IPS-NIHi7 (cell line): ENCODE measurements at regions not wholly inside any gene's neighbourhood (a gene's known extent, or its start where the extent isn't known, plus 50 kb on each side); places are given as distances from the start of the nearest gene placed in this dataset.
"Not testable (repeated sequence)": the region's sequence is repeated elsewhere in the genome, so short reads cannot be mapped to it uniquely, and the experiment has no call there.

ENCODE experiments used
- DNase-seq: peaks from one replicate; pipeline ENCODE4 v3.0.0; 2012; ENCODE audit warnings: mixed read lengths; ENCODE audit errors: extremely low spot score

DNA sequence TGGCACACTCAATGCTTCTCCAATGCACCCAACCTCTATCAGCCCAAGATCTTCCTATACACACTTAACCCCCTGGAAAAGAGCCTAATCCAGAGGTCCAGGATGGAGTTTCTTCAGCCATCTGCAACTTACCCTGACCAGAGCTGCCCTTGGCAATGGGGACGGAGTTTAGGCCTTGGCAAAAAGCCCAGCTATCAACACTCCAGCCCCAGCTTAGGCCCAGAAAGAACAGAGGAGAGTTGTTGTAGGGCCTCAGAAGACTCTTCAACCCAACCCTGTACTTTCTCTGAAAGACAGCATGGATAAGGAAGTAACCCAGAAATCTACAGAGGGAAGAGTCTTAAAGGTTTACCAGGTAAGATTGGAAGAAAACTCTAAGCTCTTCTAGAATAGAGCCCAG is 219.3 kb upstream of the PELI2 start:
- no peak for DNase-seq

DNA sequence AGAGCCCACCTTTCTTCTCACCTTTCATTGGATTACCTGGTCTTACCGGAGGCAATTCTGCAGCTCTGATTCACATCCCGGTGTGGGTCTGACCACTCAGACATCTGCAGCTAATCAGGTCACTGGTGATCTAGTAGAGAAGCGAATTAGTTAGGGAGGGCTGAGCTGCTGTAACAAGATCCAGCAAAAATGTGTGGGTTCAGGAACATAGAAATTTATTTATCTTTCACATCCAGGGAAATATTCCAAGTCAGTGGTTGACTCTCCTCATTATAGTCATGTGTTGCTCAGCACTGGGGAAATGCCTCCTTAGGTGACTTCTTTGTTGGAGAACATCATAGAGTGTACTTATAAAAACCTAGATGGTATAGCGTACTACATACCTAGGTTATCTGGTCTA is 218.7 kb upstream of the PELI2 start:
- DNase-seq: no peak

DNA sequence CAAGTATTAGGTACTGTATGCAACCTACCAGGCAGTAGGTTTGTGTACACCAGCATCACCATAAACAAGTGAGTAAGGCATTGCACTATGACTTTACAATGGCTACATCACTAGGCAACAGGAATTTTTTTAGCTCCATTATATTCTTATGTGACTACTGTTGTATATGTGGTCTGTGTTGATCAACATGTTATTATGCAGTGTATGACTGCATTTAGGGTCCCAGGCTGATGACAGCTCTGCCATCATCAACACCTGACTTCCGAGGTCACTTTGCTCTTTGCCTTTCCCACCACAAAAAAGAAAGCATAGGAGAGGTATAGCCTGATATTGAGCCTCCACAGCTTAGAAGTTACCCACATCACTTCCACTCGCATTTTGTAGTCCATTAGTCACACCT is 217.5 kb upstream of the PELI2 start:
- DNase-seq: no peak

DNA sequence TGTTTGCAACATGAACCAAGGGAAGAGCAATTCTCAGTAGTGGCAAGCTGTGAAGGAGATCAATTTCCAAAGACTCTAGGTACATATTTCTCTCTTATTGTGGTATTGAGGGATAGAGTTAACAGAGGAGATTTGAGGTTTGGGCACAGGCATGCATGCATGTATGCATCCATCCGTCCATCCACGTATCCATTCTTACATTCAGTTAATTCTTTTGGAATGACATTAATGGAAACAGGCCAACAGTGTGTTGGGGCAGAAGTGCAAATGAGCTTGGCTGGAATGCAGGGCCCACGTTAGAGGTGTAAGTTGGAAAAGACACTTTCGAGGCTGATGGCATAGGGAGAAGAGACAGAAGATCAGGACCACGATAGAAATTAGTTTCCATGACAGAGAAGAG is 216.9 kb upstream of the PELI2 start:
- DNase-seq: no peak

DNA sequence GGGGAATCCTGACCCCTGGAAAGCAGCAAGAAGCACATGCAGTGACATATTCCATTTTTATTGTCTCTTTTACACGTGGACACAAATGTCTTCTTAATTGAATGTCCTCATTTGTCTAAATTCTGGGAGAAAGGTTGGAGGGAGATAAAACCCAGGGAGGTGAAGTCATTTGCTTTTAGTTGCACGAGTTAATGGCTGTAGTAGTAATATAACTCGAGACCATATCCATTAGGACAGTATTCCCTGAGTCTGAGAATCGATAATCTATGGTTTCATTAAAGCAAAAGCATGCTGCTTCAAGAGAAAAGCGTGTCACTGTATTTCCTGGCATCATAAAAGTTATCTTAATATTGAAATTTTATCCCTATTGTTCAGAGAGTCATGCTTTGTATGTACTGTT is 216.0 kb upstream of the PELI2 start:
- DNase-seq: no peak

DNA sequence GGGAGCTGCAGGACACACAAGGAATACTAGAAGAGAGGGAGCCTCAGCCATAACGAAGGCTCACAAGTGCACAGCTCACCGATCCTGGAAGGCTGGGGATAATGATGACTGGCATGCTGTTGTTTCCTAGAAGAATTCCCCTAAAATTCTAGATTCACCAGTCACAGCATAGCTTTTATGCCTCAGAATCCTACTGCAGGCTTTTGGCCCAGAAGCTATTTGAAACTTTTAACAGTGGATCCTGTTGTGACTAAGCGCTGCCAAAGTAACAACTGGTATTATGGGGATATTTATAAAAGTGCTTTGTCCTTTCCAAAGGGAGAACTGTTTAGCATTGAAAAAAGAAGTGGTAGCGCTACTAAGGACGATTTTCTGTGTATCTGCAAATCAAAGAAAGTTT is 214.1 kb upstream of the PELI2 start:
- DNase-seq: no peak

DNA sequence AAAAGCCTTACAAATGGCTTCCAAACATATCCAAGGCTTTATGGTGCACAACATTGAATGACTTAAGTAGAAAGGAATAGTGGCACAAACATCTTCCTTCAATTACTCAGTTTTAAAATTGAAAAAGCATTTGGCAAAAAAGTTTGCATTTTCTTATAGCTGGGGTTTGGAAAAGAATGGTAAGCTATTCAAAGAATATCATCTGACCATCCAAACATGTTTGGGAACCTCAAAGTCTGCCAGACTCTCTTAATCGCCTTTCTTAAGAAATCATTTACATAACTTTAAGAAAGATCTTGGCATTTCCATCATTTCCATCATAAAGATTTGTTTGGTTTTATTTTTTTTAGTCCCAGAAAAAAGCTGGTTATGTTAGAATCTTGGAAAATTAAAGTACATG is 210.1 kb upstream of the PELI2 start:
- no peak for DNase-seq

DNA sequence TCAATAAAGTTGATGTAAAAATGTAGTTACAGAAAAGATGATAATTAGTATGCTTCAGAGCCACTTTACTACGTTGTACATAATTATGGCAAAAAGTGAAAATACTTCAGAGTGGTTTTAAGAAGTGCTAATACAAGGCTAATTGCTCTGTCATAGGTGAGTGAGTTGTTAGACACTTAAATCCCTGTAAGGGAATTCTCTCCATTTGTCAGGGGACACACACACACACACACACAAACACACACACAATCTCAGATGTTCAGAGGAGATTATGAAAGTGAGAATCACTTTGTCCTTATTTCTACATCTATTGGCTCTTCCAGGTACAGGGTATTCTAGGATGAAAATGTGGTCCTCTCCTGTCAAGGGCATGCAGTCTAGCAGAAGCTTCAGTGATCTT is 208.3 kb upstream of the PELI2 start:
- DNase-seq: no peak

DNA sequence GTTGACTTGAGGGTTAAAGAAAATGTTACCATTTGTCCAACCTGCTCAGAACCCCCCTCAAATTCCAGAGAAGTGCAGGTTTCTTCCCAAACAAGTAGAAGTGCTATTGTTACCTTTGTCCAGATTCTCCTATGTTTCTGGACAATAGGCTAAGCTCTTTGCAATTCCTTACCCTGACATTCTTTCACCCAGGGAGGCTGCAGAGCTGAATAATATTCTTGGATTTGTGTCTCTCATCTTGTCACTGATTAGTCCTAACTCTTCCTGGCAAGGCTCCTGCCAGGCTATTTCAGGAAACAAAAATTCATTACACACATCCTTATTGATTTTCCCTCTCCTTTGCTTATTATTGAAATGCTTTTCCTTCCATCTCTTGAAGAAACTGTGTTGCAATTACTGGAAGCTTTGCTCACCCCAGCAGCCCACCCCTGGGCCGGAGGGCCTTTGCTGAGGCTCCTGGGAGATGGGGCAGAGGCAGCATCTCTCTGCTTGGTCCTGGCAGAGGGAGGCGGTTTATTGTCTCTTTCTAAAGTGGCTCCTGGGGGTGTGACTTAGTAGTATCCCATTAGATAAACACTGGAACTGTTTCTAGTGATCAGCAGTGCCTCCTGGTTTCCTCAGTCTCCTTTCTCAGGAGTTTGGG is 207.5 kb upstream of the PELI2 start:
- no peak for DNase-seq

DNA sequence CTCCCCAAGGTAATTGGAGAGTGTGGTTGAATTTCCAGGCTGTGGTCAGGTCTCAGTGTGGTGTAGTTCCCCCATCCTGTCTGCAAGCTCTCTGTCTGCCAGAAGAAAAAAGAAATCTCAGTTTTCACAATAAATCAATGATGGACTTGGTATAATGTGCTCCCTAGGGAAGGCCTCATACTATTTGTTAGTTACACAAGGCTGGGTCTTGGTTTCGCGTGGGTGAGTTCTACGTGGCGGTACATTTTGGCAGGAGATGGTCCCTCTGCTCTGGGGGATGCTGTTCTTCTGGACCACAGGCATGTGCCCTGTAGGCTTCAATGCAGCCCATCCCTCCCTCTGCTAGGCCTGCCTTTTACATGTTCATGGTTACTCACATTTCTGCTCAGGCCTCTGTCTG is 206.4 kb upstream of the PELI2 start:
- DNase-seq: no peak

DNA sequence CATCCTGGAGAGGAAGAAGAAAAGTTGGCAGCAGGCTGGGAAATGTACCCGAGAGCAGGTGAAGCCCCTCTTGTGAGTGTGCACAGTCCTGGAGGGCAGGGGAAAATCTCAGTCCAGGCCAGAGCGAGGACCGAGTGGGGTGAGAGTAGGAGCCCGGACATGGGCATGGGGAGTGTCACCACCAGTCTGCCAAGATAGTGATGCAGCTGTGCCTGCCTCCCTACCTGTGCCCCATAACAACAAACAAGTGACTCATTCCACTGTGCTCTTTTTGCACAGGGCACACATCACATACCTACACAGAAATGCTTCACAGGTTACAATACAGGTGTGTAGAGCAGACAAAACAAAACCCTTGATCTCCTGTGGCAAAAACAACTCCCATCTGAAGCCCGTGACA is 205.9 kb upstream of the PELI2 start:
- no peak for DNase-seq

DNA sequence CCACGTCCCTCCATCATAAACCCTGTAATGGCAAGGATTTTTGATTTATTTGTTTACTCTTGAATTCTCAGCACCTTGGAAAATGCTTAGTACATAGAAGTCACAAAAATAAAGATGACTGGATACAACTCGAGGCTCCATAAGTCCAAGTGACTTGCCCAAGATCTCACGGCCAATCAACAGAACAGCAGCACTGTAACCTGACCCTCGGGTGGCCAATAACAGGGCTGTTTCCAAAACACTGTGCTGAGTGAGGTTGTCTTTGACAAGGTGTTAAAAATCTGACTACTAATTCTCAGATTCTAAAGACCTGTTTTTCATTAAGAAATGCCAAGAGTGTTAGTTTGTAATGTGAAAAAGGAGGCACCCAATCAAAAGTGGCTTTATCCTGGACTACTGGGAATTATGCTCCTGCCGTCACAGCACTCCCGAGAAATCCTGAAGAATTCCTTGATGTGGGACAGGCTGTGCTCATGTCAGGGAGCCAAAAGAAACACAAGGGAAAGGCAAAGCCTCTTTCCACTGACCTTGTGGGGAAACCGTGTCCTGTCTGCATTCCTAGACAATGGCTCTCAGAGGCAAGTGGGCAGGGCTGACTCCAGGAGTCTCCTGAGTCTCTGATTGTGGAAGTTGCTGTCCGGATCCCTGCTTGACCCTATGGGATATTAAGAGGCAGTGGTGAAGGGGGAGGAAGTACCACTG is 204.7 kb upstream of the PELI2 start:
- no peak for DNase-seq

DNA sequence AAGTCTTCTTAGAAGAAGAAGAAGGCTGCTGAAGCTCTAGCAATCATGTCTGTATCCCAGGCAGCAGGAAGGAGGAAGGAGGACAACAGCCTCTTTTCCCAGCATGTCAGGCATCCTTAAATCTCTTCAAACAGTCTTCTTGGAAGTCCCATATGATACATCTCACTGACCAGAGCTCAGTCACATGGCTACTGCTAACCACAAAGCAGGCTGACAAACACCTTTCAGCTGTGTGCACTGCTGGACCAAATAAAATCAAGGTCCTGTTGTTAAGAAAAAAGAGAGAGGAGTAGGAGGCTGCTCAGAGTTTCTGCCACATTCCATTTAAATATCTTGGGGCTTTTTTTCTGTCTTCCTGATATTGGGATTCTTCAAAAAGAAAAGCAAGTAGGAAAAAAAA is 203.4 kb upstream of the PELI2 start:
- no peak for DNase-seq

DNA sequence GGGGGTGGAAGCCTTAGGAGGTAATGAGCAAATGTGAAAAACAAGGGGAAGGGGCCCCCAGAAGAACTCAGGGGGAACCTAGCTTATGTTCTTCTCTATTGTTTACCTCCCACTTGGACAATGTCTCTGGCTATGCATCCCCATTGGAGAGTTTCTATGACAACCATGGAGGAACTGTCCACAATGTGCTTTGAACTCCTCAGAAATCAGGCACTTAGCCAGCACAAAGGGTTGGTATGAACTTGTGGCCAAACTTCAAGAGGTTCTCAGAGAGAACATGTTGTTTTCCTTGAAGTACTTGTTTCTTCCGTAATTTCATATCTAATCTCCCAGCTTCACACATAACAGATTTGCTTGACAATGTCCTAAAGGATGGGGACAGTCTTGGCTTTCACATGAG is 202.8 kb upstream of the PELI2 start:
- DNase-seq: no peak

DNA sequence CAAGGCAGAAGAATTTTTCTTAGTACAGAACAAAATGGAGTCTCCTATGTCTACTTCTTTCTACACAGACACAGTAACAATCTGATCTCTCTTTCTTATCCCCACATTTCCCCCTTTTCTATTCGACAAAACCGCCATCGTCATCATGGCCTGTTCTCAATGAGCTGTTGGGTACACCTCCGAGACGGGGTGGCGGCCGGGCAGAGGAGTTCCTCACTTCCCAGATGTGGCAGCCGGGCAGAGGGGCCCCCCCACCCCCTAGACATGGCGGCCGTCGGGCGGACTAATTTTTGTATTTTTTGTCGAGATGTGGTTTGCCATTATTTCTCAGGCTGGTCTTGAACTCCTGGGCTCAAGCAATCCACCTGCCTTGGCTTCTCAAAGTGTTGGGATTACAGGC is 198.4 kb upstream of the PELI2 start:
- not testable (repeated sequence) for DNase-seq

DNA sequence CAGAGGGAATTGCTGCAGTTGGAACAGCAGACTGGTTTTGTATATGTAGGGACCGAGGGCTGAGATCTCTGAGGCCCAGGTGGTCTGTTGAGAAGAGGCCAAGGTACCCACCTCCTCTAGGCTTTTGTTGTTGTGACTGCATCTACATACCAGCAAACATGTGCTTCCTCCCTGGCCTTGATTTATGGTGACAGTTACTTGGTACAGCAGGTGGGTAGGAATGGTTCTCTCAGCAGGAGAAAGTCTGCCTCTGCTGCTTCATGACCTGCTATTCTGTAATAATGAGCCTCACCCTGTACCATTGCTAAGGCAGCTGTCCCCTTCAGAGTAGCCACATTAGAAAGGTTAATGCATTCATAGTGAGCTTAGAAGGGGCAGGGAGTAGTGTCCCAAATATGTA is 196.7 kb upstream of the PELI2 start:
- DNase-seq: no peak

DNA sequence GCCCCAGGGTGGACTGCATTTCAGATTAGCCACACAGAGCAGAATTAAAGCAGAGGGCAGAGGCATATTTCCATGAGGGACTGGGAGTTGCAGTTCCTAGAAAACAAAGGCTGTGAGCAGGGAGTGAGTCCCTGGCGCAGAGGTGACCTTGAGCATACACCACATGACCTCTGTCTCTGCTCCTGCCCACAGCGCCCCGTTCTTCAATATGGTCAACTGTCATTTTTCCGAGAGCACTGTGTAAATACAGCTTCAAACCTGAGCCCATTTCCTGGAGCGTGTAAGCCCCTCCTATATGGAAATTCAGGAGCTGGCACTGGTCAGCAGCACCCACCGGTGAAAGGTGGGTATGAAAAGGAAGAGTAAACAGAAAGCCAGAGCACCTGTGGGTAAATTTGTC is 192.2 kb upstream of the PELI2 start:
- no peak for DNase-seq

DNA sequence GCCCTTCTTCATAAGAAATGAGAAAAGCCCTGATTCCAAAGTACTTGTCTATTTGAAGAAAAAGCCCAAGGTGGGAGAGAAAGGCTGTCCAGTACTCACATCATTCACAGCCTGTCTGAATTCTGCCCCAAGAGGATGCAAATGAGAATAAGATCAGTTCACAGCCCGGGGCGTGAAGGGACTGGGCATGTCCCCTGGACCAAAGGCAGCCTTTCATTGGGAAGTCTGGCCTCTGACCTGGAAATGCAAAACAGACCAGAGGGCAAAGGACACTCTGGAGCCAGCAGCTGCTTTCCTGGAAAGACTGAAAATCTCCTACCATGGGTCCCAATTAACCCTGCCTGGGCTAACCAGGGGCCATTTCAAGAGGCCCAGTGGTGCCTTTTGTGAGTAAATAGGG is 191.2 kb upstream of the PELI2 start:
- no peak for DNase-seq

DNA sequence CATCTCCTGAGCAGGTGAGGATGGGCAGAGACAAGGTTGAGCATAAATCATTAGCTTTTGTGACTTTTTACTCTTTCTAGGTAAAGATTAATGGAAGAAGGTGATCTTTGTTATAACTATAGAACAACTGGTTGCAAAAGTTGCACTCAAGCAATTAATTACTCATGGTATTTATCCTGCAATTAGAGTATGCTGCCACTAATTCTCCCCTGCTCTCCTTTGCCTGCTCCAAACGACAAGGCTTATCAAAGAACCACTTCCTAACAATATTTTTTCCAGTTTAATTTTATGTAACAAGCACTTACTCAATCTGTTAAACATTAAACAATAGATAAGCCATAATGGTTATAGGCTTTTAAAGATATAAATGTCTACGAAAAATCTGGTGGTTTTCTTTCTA is 189.9 kb upstream of the PELI2 start:
- no peak for DNase-seq

DNA sequence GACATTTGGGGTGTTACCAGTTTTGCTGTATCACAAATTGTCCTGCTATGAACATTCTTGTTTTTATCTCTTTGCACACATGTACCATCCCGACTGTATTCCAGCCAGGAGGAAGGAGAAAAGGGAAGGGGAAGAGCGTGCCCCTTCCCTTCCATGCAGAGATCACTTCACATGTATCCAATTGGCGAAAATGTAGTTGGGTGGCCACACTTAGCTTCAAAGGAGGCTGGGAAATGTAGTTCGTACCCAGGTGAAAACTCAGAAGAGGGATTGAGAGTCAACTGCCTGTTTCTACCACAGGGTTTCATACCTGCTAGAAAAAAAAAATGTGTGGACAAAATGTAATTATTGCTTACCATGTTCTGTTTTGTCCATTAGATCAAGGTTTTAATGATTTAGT is 189.1 kb upstream of the PELI2 start:
- peak; percentile 55 for DNase-seq

DNA sequence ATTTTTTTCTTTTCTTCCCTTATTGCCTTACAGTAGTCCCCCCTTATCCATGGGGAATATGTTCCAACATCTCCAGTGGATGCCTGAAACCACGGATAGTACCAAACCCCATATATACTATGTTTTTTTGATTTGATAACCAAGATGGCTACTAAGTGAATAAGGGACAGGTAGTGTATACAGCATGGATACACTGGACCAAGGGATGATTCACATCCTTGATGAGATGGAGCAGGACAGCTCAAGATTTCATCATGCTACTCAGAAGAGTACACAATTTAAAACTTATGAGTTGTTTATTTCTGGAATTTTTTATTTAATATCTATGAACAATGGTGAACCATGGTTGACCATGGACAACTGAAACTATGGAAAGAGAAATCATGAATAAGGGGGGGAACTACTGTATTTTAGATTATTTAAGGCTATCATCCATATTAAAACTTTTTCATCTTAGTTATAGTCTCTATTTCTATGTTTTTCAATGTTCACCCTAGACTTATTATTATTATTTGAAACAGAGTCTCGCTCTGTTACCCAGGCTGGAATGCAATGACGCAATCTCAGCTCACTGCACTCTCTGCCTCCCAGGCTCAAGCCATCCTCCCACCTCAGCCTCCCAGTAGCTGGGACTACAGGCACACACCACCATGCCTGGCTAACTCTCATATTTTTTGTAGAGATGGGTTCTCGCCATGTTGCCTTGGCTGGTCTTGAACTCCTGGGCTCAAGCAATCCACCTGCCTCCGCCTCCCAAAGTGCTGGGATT is 188.0 kb upstream of the PELI2 start:
- DNase-seq: no peak

DNA sequence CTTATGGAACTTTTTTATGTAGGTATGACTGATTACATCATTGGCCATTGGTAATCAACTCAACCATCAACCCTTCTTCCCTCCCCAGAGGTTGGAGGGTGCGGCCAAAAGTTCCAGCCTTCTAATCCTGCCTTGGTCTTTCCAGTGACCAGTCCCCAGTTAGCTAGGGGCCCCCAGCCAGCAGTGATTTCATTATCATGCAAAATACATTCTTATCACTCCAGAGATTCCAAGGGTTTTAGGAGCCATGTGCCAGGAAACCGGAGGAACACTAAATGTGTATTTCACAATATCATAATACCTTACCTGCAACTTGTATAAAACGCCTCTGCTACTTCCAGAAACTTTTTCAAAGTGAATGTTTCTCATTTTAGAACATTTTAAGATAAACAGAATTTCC is 181.5 kb upstream of the PELI2 start:
- DNase-seq: no peak

DNA sequence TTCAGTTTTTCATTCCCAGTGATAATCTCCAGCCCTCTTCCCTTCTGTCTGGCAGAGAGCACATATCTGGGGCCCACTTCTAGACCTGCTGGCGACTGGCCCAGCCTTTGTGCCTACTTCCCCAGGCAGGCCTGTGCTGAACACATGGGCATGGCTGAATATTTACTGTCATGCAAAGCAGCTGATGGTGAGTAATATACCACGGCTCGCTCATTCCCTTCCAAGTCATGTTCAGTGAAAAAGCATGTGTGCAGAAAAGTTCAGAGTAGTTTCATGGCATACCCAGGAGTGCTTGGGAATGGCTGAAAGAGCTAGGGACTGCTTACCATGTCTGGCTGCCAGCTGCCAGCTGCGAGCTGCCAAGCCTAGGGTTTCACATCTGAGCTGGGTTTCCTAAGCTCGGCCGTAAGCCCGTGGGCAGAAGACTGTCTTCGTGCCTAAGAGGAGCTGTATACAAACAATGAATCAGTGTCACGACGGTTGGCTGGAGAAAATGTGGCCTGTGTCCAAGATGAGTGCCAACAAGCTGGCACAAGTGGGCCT is 179.9 kb upstream of the PELI2 start:
- no peak for DNase-seq
